ENCODE measurements at regions not wholly inside any gene's neighbourhood (a gene's known extent, or its start where the extent isn't known, plus 50 kb on each side); places are given as distances from the start of the nearest gene placed in this dataset.

GRCh38 chr13:76293751-76294150 is 592.5 kb downstream of the KCTD12 start:
- no peak overlapping the region for H2AFZ ChIP-seq (ENCODE audit: low read length)
- peak overlapping the region; percentile 9 for H3K4me2 ChIP-seq (ENCODE audit: extremely low read depth, insufficient read depth, low read length)
- DNase-seq (ENCODE audit: low read depth in 2 of 2), result peak; percentile 8 to 23
- H3K4me3 ChIP-seq (replicated peaks in 1 of 4; ENCODE audit: control extremely low read depth in 1 of 4, insufficient read depth in 1 of 4, low read depth in 3 of 4, low read length in 4 of 4), result no peak overlapping the region
- no peaks in the 10 kb centered on the region for H3K27me3 ChIP-seq (ENCODE audit: control insufficient read depth, insufficient read depth, low read length)
- H3K9ac ChIP-seq (ENCODE audit: insufficient read depth, low read length), result no peak overlapping the region
- H3K36me3 ChIP-seq (ENCODE audit: control insufficient read depth, insufficient read depth, low read length), result no peaks in the 10 kb centered on the region
- no peaks in the 10 kb centered on the region for H3K79me2 ChIP-seq (ENCODE audit: control insufficient read depth, insufficient read depth, low read length)
- no peaks in the 10 kb centered on the region for H4K20me1 ChIP-seq (ENCODE audit: control insufficient read depth, extremely low read depth, insufficient read depth, low read length)
- H3K9me3 ChIP-seq (ENCODE audit: control insufficient read depth, insufficient read depth, low read depth, low read length), result no peaks in the 10 kb centered on the region
- peaks cover 4% of the 10 kb centered on the region for H3K4me1 ChIP-seq (ENCODE audit: control insufficient read depth, extremely low read depth, insufficient read depth, low read length)
- no peak overlapping the region for H3K27ac ChIP-seq (ENCODE audit: insufficient read depth, low read length)
- no peak for TF ChIP-seq EZH2 (IDR thresholded peaks at IDR 0.05; ENCODE audit: low read length, missing control alignments)
- no peak for TF ChIP-seq CTCF (conservative IDR thresholded peaks at IDR 0.05 in 1 of 2, IDR thresholded peaks at IDR 0.05 in 1 of 2; ENCODE audit: low read depth in 1 of 2, low read length in 2 of 2)

DNA sequence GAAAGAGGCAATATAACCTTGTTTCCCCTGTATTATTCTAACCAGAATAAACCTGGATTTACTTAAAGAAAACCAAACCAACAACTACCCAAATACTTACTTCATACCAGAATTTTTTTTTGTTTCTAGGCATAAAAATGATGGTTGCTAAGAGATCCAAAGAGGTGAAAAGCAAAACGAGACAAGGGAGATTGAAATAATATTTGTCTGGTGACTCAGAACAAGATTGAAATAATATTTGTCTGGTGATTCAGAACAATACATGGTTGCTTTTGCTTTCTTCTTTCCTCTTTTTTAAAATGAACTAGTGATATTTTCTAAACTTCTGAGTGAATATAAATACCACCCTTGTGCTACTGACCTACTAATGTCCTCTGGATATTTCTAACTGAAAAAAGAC is 592.9 kb downstream of the KCTD12 start:
- H3K9me3 ChIP-seq (ENCODE audit: control insufficient read depth, insufficient read depth, low read depth, low read length), result no peaks in the 10 kb centered on the region
- H3K4me1 ChIP-seq (ENCODE audit: control insufficient read depth, extremely low read depth, insufficient read depth, low read length), result peaks cover 4% of the 10 kb centered on the region
- TF ChIP-seq CTCF (conservative IDR thresholded peaks at IDR 0.05 in 1 of 2, IDR thresholded peaks at IDR 0.05 in 1 of 2; ENCODE audit: low read depth in 1 of 2, low read length in 2 of 2), result no peak
- TF ChIP-seq EZH2 (IDR thresholded peaks at IDR 0.05; ENCODE audit: low read length, missing control alignments), result no peak
- no peaks in the 10 kb centered on the region for H3K79me2 ChIP-seq (ENCODE audit: control insufficient read depth, insufficient read depth, low read length)
- no peaks in the 10 kb centered on the region for H3K27me3 ChIP-seq (ENCODE audit: control insufficient read depth, insufficient read depth, low read length)
- no peak overlapping the region for H2AFZ ChIP-seq (ENCODE audit: low read length)
- peak; percentile 72 to 73 for DNase-seq (ENCODE audit: low read depth in 2 of 2)
- no peak overlapping the region for H3K27ac ChIP-seq (ENCODE audit: insufficient read depth, low read length)
- no peak overlapping the region for H3K4me3 ChIP-seq (replicated peaks in 1 of 4; ENCODE audit: control extremely low read depth in 1 of 4, insufficient read depth in 1 of 4, low read depth in 3 of 4, low read length in 4 of 4)
- no peak overlapping the region for H3K9ac ChIP-seq (ENCODE audit: insufficient read depth, low read length)
- no peaks in the 10 kb centered on the region for H3K36me3 ChIP-seq (ENCODE audit: control insufficient read depth, insufficient read depth, low read length)
- H4K20me1 ChIP-seq (ENCODE audit: control insufficient read depth, extremely low read depth, insufficient read depth, low read length), result no peaks in the 10 kb centered on the region
- H3K4me2 ChIP-seq (ENCODE audit: extremely low read depth, insufficient read depth, low read length), result peak overlapping the region; percentile 18

DNA sequence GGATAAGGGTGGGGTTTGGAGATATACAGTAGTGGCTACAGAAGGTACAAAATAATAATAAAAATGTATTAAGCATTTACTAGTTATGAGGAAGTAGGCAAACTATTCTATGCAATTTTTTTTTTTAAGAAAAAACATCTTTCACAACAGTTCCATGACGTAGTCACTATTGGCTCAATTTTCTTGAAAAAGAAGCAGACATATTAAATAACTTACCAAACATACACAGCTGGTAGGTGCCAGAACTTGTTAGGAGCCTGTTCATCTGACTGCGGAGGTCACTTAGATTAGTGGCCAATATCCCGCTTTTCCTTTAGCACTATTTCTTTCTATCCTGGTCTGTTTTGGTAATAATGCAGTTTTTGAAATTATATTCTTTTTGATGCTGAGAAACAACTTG is 593.5 kb downstream of the KCTD12 start:
- H3K27me3 ChIP-seq (ENCODE audit: control insufficient read depth, insufficient read depth, low read length), result no peaks in the 10 kb centered on the region

More for the DNA sequence above, 593.5 kb downstream of the KCTD12 start:
- no peaks in the 10 kb centered on the region for H3K36me3 ChIP-seq (ENCODE audit: control insufficient read depth, insufficient read depth, low read length)
- no peaks in the 10 kb centered on the region for H3K79me2 ChIP-seq (ENCODE audit: control insufficient read depth, insufficient read depth, low read length)
- peak in 1 of 2 donors; percentile 56 for DNase-seq (ENCODE audit: low read depth in 2 of 2)
- H3K27ac ChIP-seq (ENCODE audit: insufficient read depth, low read length), result no peak overlapping the region
- no peak overlapping the region for H2AFZ ChIP-seq (ENCODE audit: low read length)
- no peaks in the 10 kb centered on the region for H3K9me3 ChIP-seq (ENCODE audit: control insufficient read depth, insufficient read depth, low read depth, low read length)
- H3K9ac ChIP-seq (ENCODE audit: insufficient read depth, low read length), result no peak overlapping the region
- no peaks in the 10 kb centered on the region for H4K20me1 ChIP-seq (ENCODE audit: control insufficient read depth, extremely low read depth, insufficient read depth, low read length)
- H3K4me3 ChIP-seq (replicated peaks in 1 of 4; ENCODE audit: control extremely low read depth in 1 of 4, insufficient read depth in 1 of 4, low read depth in 3 of 4, low read length in 4 of 4), result no peak overlapping the region
- H3K4me1 ChIP-seq (ENCODE audit: control insufficient read depth, extremely low read depth, insufficient read depth, low read length), result peaks cover 4% of the 10 kb centered on the region
- no peak for TF ChIP-seq CTCF (conservative IDR thresholded peaks at IDR 0.05 in 1 of 2, IDR thresholded peaks at IDR 0.05 in 1 of 2; ENCODE audit: low read depth in 1 of 2, low read length in 2 of 2)
- no peak for TF ChIP-seq EZH2 (IDR thresholded peaks at IDR 0.05; ENCODE audit: low read length, missing control alignments)
- H3K4me2 ChIP-seq (ENCODE audit: extremely low read depth, insufficient read depth, low read length), result no peak overlapping the region

All from fibroblast of lung (primary cell).